Activated T-cell treated with anti-CD3 and anti-CD28 coated beads, Interleukin-2, amount 50 U/mL, for 4 hours (primary cell): ENCODE measurements at regions not wholly inside any gene's neighbourhood (a gene's known extent, or its start where the extent isn't known, plus 50 kb on each side); places are given as distances from the start of the nearest gene placed in this dataset.

Experiments
- ATAC-seq, 2 donors: fragments of 200-7000 bp; cut with Tn5 transposase; one replicate each; pipeline ENCODE4 v1.10.0; 2021
- DNase-seq: peaks from one replicate; pipeline ENCODE4 v3.0.0-alpha.2; 2020
- H3K27me3 Mint-ChIP-seq: one replicate; pipeline ENCODE4 v1.8.0; 2021; ENCODE audit warnings: low read depth, mixed read lengths
- H3K36me3 Mint-ChIP-seq: one replicate; pipeline ENCODE4 v1.8.0; 2022; ENCODE audit warnings: mixed read lengths; ENCODE audit not compliant: insufficient read depth
- H3K4me1 Mint-ChIP-seq: one replicate; pipeline ENCODE4 v1.8.0; 2021; ENCODE audit warnings: low read depth, mixed read lengths
- H3K4me3 Mint-ChIP-seq: one replicate; pipeline ENCODE4 v1.8.0; 2021; ENCODE audit warnings: mild to moderate bottlenecking, moderate library complexity, mixed read lengths
- H3K9me3 Mint-ChIP-seq: one replicate; pipeline ENCODE4 v1.8.0; 2021; ENCODE audit warnings: mixed read lengths

DNA sequence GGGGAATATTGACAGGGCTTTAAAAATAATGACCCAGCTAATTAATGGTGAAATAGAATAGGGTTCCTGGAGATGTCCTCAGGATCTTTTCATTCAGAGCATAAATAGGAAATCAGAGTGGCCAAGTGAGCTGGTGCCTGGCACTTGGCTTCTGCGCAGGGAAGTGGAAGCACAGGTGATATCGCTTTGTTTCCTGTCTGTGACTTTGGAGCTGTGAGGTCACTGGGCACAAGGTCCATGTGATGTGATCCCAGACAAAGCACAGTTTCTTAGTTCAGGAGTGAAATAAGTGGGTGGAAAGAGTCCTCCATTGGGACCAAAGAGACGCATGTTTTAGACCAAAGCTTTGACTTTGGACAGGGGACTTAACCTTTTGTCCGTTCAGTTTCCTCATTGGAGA is 338.3 kb downstream of the CYRIA start:
- Mint-ChIP-seq H3K36me3 (no peaks in the 10 kb centered on the region), H3K4me1 (no peaks in the 10 kb centered on the region), H3K27me3 (no peaks in the 10 kb centered on the region), H3K4me3 (no peak overlapping the region), H3K9me3 (no peaks in the 10 kb centered on the region)
- DNase-seq (no peak), ATAC-seq (no peak)

DNA sequence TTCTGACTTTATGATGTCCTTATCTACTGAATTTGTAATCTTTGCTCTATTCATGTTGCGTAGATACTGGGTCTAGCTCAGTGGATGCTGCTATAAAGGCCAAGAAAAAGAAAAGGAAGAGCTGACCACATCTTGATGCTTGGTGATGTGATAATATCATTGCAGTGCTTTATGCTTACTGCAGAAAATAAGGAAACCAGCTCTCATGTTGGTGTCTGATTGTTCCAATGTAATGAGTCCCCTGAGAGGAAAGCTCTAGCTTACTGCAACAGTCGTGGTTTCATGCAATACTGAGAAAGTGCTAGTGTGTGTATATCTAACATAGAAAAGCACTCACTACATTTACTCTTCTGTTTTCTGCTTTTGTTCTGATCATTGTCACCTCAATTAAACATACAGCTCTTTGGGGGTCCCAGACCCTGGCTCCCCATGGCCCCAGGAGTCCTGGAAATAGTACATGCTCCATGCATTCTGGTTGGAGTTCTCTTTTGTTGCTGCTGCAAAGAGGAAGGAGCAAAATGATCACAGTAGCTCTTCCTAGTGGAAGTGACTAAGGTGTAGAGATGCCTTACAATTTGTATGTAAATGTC is 338.8 kb downstream of the CYRIA start:
- ATAC-seq (no peak), DNase-seq (no peak)
- Mint-ChIP-seq H3K36me3 (no peaks in the 10 kb centered on the region), H3K9me3 (no peaks in the 10 kb centered on the region), H3K27me3 (no peaks in the 10 kb centered on the region), H3K4me3 (no peak overlapping the region), H3K4me1 (no peaks in the 10 kb centered on the region)

DNA sequence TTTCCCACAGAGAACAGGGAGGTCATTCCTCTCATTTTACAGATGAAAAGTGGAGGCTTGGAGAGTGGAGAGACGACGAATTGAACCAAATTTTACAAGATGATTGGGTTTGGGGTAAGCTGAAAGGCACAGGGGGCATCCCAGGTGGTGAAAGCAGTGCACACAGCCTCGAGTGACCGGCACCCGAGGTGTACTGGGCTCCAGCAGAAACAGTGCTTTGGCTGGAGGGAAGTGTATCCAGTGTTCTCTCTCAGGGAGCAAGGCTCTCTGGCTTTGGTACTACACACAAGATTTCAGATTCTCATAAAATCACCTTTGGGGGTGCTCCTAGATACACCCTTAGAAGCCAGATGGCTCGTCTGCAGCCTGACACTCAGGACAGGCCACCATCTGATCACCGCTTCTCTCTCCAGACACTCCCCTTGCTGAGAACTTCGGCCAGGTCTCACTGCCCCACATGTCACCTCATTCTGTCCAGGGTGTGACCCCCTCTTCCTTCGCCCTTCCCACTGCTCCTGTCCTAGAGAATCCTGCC is 339.6 kb downstream of the CYRIA start:
- Mint-ChIP-seq H3K36me3 (no peaks in the 10 kb centered on the region), H3K27me3 (no peaks in the 10 kb centered on the region), H3K9me3 (no peaks in the 10 kb centered on the region), H3K4me1 (no peaks in the 10 kb centered on the region), H3K4me3 (no peak overlapping the region)
- DNase-seq = no peak
- no peak for ATAC-seq

DNA sequence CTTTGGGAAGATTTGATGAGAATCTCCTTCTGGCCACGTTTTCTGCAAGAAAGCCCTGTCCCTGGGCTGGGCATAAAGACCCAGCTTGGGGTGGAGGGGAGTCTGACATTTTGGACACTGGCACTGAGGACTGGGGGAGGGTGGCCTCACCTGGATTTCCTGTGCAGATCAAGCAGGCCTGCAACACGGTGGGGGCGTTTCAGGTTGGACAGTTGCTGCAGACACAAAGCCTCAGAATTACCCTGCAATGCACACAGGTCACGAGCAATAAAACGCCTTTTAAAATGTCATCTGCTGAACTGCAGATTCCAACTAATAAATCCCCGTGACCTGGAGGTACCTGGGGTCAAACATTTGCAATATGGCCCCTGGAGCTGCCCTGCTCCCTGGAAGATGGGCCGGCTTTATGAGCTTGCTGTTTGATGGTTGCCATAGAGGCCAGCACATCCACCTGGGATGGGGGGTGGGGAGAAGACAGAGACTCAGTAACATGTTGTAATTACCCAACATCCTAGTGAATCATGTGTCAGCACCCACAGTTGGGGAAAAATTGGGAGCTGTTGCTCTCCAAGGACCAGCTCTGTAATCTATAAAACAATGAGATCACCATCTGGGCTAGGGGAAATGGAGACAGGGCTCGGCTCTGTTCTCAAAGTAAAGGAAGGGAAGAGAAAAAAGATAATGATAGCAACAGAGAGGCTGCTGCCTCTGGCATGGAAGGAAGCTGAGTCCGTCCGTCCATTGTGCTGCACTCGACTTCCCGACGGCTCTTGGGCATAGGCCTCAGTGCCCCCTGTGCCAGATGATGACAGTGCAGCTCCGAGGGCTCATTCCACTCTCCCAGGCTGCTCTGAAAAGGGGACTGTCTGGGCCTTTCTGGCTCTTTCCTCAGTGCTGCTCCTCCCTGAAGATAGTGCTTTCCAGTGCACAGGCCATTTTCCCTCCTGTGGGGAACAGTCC is 340.3 kb downstream of the CYRIA start:
- Mint-ChIP-seq H3K27me3 (no peaks in the 10 kb centered on the region), H3K9me3 (no peaks in the 10 kb centered on the region), H3K4me1 (no peaks in the 10 kb centered on the region), H3K36me3 (no peaks in the 10 kb centered on the region), H3K4me3 (no peak overlapping the region)
- ATAC-seq (no peak), DNase-seq (no peak)

DNA sequence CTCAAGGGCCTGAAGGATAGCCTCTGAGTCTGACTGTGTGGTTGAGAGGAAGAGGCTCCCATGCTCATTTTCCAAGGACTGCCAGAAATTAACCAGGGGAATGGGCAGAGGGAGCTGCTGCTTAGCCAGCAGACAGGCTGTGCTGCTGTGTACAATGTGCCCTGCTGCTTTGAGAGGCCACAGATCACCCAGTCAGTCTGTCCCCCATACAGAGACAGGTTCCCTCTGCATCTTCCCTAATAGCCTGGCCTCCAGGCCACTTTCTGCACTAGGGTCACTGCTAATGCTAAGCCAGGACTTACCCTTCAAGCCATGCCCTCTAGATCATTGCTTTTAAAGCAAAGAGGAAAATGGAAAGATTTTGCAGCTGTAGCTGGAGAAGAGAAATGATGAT is 341.1 kb downstream of the CYRIA start:
- Mint-ChIP-seq H3K4me3 (no peak overlapping the region), H3K36me3 (no peaks in the 10 kb centered on the region), H3K9me3 (no peaks in the 10 kb centered on the region), H3K4me1 (no peaks in the 10 kb centered on the region), H3K27me3 (no peaks in the 10 kb centered on the region)
- DNase-seq (no peak), ATAC-seq (no peak)

DNA sequence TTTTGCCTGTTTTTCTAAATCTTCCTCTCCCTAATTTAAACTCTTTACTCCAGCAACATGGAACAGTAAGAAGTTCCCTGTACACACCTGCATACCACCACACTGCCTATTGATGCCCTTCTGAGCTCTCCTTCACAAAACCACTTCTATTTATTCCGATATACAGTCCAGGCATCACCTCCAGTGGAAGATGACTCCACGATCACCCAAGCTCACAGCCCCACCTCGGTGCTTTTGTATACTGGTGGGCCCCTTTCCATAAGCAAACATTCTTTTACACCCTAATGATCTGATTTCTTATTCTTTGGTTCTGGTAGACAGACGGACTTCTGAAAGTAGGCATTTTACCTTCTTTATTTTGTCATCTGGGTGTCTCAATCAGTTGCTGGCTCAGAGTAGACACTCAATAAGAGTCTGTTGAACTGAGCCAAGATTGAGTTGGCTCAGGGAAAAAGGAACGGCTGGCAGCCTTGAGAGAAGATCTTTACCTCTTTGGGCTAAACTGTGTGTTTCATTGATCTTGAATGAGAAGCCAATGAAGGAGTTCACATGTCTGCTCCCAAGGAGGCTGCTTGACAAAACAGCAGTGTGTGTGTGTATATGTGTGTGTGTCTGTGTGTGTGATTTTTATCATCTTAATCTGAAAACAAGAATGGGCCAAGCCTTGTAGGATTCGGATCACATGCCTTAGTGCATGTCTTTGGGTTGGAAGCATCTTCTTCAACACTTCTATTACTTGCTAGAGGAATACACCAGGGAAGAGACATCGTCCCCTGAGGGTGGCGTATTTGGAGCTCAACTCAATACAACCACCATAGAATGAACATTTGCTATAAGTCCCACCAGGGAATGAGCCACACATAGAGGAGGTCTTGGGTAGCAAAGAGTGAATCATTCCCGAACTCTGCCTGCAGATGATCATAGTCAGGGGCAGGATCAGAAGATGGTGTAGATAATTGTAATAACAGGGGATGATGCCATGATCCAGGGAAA is 341.8 kb downstream of the CYRIA start:
- DNase-seq (no peak), ATAC-seq (no peak)
- no peaks in the 10 kb centered on the region for H3K4me1 Mint-ChIP-seq
- H3K27me3 Mint-ChIP-seq = no peaks in the 10 kb centered on the region
- no peaks in the 10 kb centered on the region for H3K9me3 Mint-ChIP-seq
- H3K4me3 Mint-ChIP-seq = no peak overlapping the region
- H3K36me3 Mint-ChIP-seq = no peaks in the 10 kb centered on the region

DNA sequence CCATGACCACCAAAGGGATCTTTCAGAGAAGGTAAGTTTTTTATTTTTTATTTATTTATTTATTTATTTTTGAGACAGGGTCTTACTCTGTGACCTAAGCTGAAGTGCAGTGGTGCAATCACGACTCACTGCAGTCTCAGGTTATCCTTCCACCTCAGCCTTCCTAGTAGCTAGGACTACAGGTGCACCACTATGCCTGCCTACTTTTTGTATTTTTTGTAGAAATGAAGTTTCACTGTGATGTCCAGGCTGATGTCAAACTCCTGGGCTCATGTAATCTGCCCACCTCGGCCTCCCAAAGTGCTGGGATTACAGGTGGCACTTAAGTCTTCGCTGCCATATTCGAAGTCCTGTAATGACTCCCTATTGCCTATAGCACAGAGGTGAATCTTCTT is 342.5 kb downstream of the CYRIA start:
- H3K36me3 Mint-ChIP-seq = no peaks in the 10 kb centered on the region
- H3K9me3 Mint-ChIP-seq = no peaks in the 10 kb centered on the region
- H3K4me1 Mint-ChIP-seq = no peaks in the 10 kb centered on the region
- DNase-seq = no peak
- no peaks in the 10 kb centered on the region for H3K27me3 Mint-ChIP-seq
- H3K4me3 Mint-ChIP-seq = no peak overlapping the region
- no peak for ATAC-seq

DNA sequence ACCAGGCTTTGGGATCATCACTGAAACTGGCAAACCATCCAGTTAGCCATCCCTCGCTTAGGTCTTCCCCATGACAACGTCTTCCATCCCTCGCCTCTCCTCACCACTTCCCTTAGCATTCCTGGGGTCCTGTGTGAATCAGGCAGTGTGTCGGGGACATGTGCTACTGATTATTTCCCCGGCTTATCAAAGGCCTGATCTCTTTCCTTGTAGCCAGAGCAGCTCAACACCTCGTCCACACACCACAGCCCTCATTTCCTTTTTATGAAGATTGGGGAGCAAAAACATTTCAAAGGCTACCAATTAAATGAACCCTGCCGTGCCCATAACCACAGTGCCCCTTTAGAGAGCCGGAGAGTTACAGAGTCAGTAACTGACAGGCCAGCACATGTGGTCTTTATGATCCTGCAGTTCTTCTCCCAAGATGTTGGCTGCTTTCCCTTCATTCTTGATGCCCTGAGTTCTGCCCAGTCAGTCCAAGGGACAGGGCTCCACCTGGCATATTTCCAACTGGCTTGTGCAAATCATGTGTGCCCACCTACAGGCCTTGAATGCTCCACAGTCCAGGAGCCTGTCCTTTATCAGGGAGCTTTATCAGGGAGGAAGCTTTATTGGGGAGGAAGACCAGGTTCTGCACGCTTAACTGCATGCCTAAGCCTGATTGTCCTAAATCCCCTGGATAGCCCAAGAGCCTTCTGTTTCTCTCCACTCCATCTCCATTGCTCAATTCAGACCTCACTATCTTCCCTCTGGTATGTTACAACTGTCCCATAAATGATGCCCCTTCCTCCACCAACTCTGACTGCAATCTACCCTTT is 343.1 kb downstream of the CYRIA start:
- ATAC-seq (no peak), DNase-seq (no peak)
- H3K4me3 Mint-ChIP-seq = no peak overlapping the region
- H3K36me3 Mint-ChIP-seq = no peaks in the 10 kb centered on the region
- no peaks in the 10 kb centered on the region for H3K27me3 Mint-ChIP-seq
- no peaks in the 10 kb centered on the region for H3K4me1 Mint-ChIP-seq
- no peaks in the 10 kb centered on the region for H3K9me3 Mint-ChIP-seq

DNA sequence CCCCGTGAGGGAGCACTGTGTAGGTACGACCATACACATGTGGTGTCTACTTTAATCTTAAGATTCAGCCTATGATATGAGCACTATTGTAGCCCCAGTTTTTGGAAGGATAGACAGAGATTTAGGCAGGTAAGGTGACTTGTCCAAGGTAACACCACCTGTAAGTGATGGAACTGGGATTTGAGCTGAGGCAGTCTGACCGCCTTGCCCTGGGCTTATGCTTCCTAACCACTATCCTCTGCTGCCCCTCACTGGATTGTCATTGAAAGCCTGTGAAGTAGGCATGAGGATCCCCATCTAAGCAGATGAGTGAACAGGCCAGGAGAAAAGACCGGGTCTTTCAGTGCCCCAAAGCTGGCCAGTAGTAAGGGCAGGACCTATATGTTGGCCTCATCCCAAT is 343.8 kb downstream of the CYRIA start:
- H3K4me1 Mint-ChIP-seq = no peaks in the 10 kb centered on the region
- ATAC-seq (no peak), DNase-seq (no peak)
- H3K9me3 Mint-ChIP-seq = no peaks in the 10 kb centered on the region
- H3K4me3 Mint-ChIP-seq = no peak overlapping the region
- no peaks in the 10 kb centered on the region for H3K36me3 Mint-ChIP-seq
- no peaks in the 10 kb centered on the region for H3K27me3 Mint-ChIP-seq

DNA sequence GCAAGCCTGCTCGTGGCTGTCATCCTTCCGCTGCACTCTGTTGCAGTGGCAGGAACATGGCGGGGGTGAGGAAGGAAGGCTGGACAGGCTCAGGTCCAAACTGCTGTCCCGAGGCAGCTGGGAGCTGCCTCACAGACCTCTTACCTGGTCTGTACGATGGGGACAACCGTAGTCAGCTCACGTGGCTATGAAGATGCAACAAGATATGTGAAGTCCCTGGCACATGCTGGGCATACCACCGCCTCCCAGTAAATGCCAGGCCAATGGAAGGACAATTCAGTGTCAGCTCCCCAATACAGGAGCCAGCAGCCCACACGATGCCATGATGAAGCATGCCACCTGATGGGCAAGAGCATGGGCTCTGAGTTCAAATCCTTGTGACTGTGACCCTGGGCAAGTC is 344.4 kb downstream of the CYRIA start:
- Mint-ChIP-seq H3K36me3 (no peaks in the 10 kb centered on the region), H3K4me3 (no peak overlapping the region), H3K27me3 (no peaks in the 10 kb centered on the region), H3K4me1 (no peaks in the 10 kb centered on the region), H3K9me3 (no peaks in the 10 kb centered on the region)
- ATAC-seq (no peak), DNase-seq (no peak)

DNA sequence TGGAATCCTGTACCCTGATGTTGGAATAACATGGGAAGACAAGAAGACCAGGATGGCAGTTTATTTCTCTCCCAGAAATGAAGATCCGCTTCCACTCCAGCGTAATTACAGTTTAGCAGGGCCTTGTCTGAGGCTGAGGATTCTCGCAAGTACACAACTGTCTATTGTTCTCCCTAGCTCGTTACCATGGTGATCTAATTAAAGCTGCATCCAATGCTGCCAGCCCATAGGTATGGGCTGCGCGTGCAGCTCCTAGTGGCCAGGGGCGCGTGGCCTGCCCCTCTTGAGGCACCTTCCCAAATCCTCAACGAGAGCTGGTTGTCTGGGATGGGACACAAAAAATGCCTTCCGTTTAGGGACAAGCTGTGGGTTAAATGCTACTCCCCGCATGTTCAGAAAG is 344.9 kb downstream of the CYRIA start:
- DNase-seq = no peak
- Mint-ChIP-seq H3K4me3 (no peak overlapping the region), H3K4me1 (no peaks in the 10 kb centered on the region)

DNA sequence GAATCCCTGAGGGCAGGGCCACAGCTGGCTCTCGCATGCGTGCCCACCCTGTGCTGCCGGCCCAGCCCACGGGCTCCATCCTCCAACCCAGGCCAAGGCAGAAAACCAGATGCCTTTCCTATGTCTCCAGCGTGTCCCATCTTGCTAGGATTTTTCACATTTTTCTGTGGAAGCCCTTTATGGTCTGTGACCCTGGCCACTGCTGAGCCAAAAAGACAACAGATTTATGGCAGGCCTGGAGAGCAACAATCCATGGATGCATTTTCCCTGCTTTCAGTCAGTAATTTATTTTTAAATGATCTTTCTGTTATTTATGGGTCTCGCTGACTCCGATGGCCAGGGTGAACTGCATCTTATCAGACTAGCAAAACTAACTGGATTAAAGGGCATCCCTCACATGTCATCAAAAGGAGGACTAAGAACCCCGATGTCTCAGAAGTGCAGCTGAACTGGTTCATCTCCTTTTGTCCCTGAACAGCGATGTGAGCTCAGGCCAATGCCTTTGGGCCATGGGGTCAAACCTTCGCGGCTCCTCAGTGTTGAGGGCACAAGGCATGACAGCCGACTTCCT is 346.0 kb downstream of the CYRIA start:
- ATAC-seq = no peak
- DNase-seq = no peak

More for the DNA sequence above, 344.9 kb downstream of the CYRIA start:
- no peaks in the 10 kb centered on the region for H3K27me3 Mint-ChIP-seq
- H3K36me3 Mint-ChIP-seq = no peaks in the 10 kb centered on the region
- no peak for ATAC-seq
- no peaks in the 10 kb centered on the region for H3K9me3 Mint-ChIP-seq

DNA sequence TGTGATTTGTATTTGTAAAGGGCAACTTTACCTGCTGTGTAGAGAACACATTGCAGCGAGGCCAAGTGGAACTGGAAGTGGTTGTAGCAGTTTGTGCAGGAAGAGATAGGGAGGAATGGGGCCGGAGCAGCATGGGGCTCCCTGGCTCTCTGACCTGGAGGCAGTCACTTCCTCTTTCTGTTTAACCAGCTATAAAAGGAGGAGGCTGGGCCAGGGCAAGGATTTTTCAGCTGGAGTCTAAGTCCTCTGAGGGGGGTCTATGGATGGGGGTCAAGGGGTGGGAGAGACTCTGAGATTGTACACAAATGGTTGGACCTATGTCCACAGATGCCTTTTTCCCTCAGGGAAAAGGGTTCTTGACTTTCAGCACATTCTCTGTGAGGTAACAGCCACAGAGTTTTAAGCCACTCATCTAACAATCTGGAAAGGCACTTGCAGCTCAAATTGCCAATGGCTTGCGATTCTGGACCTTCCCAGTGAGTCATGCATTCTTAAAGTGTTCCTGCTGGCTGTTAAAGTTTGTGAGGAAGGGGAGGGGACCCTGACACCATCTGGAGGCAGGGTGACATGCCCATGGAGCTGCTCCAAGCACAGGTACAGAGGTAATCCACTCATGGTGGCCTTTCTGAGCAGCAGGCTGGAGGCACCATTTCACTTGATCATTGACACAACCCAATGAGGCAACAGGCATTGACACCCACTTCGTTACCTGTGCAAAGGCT is 347.0 kb downstream of the CYRIA start:
- DNase-seq (no peak), ATAC-seq (peak in 1 of 2 donors; percentile 27)
- H3K4me3 Mint-ChIP-seq = no peak overlapping the region
- H3K4me1 Mint-ChIP-seq = no peaks in the 10 kb centered on the region
- no peaks in the 10 kb centered on the region for H3K9me3 Mint-ChIP-seq
- no peaks in the 10 kb centered on the region for H3K27me3 Mint-ChIP-seq
- no peaks in the 10 kb centered on the region for H3K36me3 Mint-ChIP-seq

More for the DNA sequence above, 346.0 kb downstream of the CYRIA start:
- Mint-ChIP-seq H3K4me3 (no peak overlapping the region), H3K36me3 (no peaks in the 10 kb centered on the region), H3K4me1 (no peaks in the 10 kb centered on the region), H3K9me3 (no peaks in the 10 kb centered on the region), H3K27me3 (no peaks in the 10 kb centered on the region)
